G401 (cell line): ENCODE measurements at regions not wholly inside any gene's neighbourhood (a gene's known extent, or its start where the extent isn't known, plus 50 kb on each side); places are given as distances from the start of the nearest gene placed in this dataset.

Experiments used
- DNase-seq: peaks from one replicate; pipeline ENCODE4 v3.0.0-alpha.2; 2015; ENCODE audit warnings: low spot score
- in situ Hi-C: cut with HindIII; loops from 2 replicates; pipeline ENCODE4 v1.10.0; 2016; ENCODE audit warnings: low sequenced_read_pairs, mixed read lengths

DNA sequence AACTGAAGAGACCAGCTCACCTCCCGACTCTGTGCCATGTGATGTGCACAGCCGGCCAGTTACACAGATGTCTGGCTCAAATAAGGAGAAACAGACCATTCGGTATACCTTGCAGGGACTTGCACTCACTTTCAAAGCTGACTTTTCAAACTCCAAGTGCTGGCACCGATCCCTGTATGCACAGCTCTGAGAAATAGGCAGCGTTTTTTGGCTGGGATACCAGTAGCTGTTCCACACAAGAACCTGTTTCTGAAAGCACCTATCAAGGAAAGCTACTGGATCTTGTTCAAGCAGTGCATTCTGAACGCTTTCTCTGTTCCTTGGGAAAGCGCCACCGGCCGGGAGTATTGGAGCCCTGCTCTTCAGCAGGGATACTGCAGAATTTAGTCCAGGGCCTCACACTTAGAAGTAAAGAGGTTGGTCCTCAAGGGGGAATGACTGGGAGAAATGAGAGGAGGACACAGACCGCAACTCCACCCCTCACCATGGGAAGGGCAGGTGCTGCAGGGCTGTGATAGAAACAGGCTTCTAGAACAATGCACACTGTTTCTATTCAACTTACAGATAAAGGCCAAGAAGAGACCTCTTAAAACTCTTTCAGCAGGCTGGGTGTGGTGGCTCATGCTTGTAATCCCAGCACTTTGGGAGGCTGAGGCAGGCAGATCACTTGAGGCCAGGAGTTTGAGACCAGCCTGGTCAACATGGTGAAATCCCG is 53.6 kb upstream of the PABPC3 start:
- no peak for DNase-seq
- in situ Hi-C loops: no loop called here

GRCh38 chr13:25044071-25044470 is 51.9 kb upstream of the PABPC3 start:
- no peak for DNase-seq
- in situ Hi-C loops: no loop called here
